ENCODE measurements at regions not wholly inside any gene's neighbourhood (a gene's known extent, or its start where the extent isn't known, plus 50 kb on each side); places are given as distances from the start of the nearest gene placed in this dataset.
"Not testable (repeated sequence)": the region's sequence is repeated elsewhere in the genome, so short reads cannot be mapped to it uniquely, and the experiment has no call there.

- TF ChIP-seq HNRNPLL (IDR thresholded peaks at IDR 0.05; ENCODE audit: low read depth, low read length, poor library complexity, severe bottlenecking) (no peak), ADNP (CRISPR knock-in tag; IDR thresholded peaks at IDR 0.05) (no peak), ZNF562 (CRISPR knock-in tag; IDR thresholded peaks at IDR 0.05; ENCODE audit: borderline replicate concordance) (no peak)
Measured at GRCh38 chr4:116275006-116275405, 810.4 kb downstream of the TRAM1L1 start (continued).

GRCh38 chr4:116272336-116272735 is 813.0 kb downstream of the TRAM1L1 start:
- Histone ChIP-seq H3K9ac (ENCODE audit: insufficient read depth, low read depth, low read length) (no peak overlapping the region), H3K9me3 (ENCODE audit: low read length) (peaks cover 21% of the 10 kb centered on the region), H3K4me3 (replicated peaks in 1 of 3; ENCODE audit: insufficient read depth in 1 of 3, low read depth in 2 of 3, low read length in 3 of 3) (no peak overlapping the region), H3K36me3 (replicated peaks in 1 of 2; ENCODE audit: control insufficient read depth in 1 of 2, insufficient read depth in 2 of 2, low read length in 2 of 2) (no peaks in the 10 kb centered on the region), H3K27ac (ENCODE audit: extremely low read length, insufficient read depth, low read length) (no peak overlapping the region), H4K20me1 (ENCODE audit: insufficient read depth, low read length) (no peaks in the 10 kb centered on the region), H2AFZ (ENCODE audit: low read length) (no peak overlapping the region), H3K4me1 (ENCODE audit: insufficient read depth, low read length) (no peaks in the 10 kb centered on the region), H3K27me3 (ENCODE audit: control insufficient read depth in 1 of 2, insufficient read depth in 2 of 2, low read length in 2 of 2) (no peaks in the 10 kb centered on the region; a peak in 1 of 5 replicates), H3K4me2 (ENCODE audit: low read depth, low read length) (no peak overlapping the region), H3K79me2 (ENCODE audit: insufficient read depth, low read length) (no peaks in the 10 kb centered on the region)
- 0% methylated on average over 1 of the region's 1 CpG for WGBS (ENCODE audit: low lambda C conversion rate)
- no peak for DNase-seq (ENCODE audit: low spot score)
- in situ Hi-C loops (cut with HindIII; ENCODE audit: extremely low pct_ligation_motif_present, low pct_unique_long_range_greater_than_20kb) = no loop called here
- no peak for ATAC-seq
- BruUV-seq (replicated peaks) = no TSS peak
- ChIA-PET CTCF (ENCODE audit: low intra/inter-chr PET ratio, low total read pairs) (no interaction called here), POLR2A (no interaction called here)
- intact Hi-C loops (cut with micrococcal nuclease; ENCODE audit: unreplicated experiment) = no loop called here
- FAIRE-seq = no peak
- TF ChIP-seq NPAS2 (CRISPR knock-in tag; IDR thresholded peaks at IDR 0.05; ENCODE audit: borderline replicate concordance) = no peak
- TF ChIP-seq ZNF121 (CRISPR knock-in tag; IDR thresholded peaks at IDR 0.05) = no peak
- no peak for TF ChIP-seq ZNF136 (CRISPR knock-in tag; IDR thresholded peaks at IDR 0.05; ENCODE audit: low read depth)
- TF ChIP-seq TRIM24 (CRISPR knock-in tag; IDR thresholded peaks at IDR 0.05) = no peak

- H3K9ac ChIP-seq (ENCODE audit: insufficient read depth, low read depth, low read length); H3K36me3 ChIP-seq (replicated peaks in 1 of 2; ENCODE audit: control insufficient read depth in 1 of 2, insufficient read depth in 2 of 2, low read length in 2 of 2); H3K27ac ChIP-seq (ENCODE audit: extremely low read length, insufficient read depth, low read length); CTCF ChIA-PET (ENCODE audit: low intra/inter-chr PET ratio, low total read pairs); intact Hi-C loops (cut with micrococcal nuclease; ENCODE audit: unreplicated experiment); DNase-seq (ENCODE audit: low spot score); BruUV-seq (replicated peaks); H3K79me2 ChIP-seq (ENCODE audit: insufficient read depth, low read length); ATAC-seq; H2AFZ ChIP-seq (ENCODE audit: low read length); H4K20me1 ChIP-seq (ENCODE audit: insufficient read depth, low read length); H3K27me3 ChIP-seq (ENCODE audit: control insufficient read depth in 1 of 2, insufficient read depth in 2 of 2, low read length in 2 of 2); H3K4me2 ChIP-seq (ENCODE audit: low read depth, low read length); in situ Hi-C loops (cut with HindIII; ENCODE audit: extremely low pct_ligation_motif_present, low pct_unique_long_range_greater_than_20kb); FAIRE-seq; H3K4me3 ChIP-seq (replicated peaks in 1 of 3; ENCODE audit: insufficient read depth in 1 of 3, low read depth in 2 of 3, low read length in 3 of 3); POLR2A ChIA-PET; H3K4me1 ChIP-seq (ENCODE audit: insufficient read depth, low read length): not testable (repeated sequence)
- 5% methylated on average over 3 of the region's 3 CpGs for WGBS (ENCODE audit: low lambda C conversion rate)
- peaks cover 39% of the 10 kb centered on the region for H3K9me3 ChIP-seq (ENCODE audit: low read length)
Measured at GRCh38 chr4:116260931-116261330, 824.4 kb downstream of the TRAM1L1 start.

Data from HepG2 (cell line).